GM20000 (cell line): ENCODE measurements at regions not wholly inside any gene's neighbourhood (a gene's known extent, or its start where the extent isn't known, plus 50 kb on each side); places are given as distances from the start of the nearest gene placed in this dataset.

Experiments used
- DNase-seq: peaks from one replicate; pipeline ENCODE4 v3.0.0; 2012; ENCODE audit warnings: low spot score
- CTCF ChIP-seq: IDR thresholded peaks from 2 replicates; pipeline ENCODE4 v1.5.1; 2012; ENCODE audit warnings: mild to moderate bottlenecking, control low read depth; ENCODE audit errors: extremely low read depth, missing control alignments

- no peak for TF ChIP-seq CTCF
- no peak for DNase-seq
Measured at GRCh38 chr4:186954509-186954908, 230.9 kb upstream of the FAT1 start.

- no peak for DNase-seq
- no peak for TF ChIP-seq CTCF
Measured at GRCh38 chr4:186954956-186955355, 231.3 kb upstream of the FAT1 start.

- TF ChIP-seq CTCF: no peak
- no peak for DNase-seq
Measured at GRCh38 chr4:186957952-186958555, 234.4 kb upstream of the FAT1 start.

DNA sequence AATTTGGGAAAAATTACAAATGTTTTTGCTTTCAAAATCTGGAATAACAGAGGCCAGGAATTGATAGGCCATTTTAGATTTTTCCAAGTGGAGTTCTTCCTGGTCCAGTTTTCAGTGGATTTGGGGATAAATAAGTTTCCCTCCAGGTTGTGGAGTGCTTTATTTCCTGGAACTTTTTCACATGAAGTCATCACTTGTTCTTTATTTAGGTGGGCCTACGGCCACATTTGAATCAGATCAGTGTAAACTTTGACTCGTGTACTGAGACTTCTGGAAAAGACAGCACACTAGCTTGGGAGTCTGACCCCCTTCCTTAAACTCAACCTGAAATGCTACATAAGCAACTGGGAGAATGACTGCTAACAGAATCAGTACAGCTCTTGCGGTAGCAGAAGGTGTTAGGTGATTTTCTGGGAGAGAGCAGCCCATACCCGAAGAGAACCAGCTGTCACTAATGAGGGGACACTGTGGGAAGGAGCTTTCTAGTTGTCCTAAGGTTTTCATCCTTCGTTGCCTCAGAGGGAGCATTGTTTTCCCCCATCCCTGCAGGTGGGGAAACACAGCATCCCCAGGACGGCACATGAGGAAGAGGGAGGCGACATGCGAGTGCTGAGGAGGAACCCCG, 235.2 kb upstream of the FAT1 start:
- no peak for TF ChIP-seq CTCF
- DNase-seq: no peak

GRCh38 chr4:186979961-186980745, 256.5 kb upstream of the FAT1 start:
- DNase-seq: no peak

DNA sequence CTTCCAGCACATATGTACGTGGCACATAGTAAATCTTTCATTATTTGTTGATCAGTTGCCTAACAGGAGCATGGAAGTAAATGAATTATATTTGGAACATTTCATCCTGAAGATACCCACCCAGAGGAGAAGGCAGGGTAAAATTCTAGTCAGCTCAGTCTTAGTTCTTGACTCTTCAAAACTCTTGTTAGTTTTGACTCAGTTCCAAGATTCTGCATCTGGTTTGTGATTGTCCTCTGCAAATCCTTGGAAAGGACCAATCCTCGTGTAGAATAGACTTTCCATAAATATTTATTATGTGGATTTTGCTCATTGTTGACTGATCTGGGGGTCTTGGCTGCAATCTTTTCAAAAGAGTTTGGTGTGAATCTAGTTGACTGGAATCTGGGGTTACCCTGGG, 257.5 kb upstream of the FAT1 start:
- DNase-seq: no peak
- TF ChIP-seq CTCF: no peak

More at GRCh38 chr4:186979961-186980745, 256.5 kb upstream of the FAT1 start:
- no peak for TF ChIP-seq CTCF

DNA sequence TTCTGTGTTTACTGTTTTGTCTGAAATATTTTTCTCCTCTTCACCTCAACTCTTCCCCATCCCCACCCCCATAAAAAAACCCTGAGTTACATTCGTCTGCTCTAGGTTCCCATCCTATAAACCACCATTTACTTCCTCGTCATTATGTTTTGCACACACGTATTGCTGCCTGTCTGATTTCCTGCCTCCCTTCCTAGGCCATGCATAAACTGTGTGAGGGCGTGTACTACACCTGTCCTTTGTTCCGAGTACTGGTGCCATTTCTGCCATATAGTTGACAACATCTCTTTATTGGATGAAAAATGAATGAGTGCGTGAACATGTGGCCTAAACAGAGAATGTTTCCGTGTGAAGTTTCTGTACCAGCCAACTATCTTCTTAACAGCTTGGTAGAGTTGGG, 258.5 kb upstream of the FAT1 start:
- no peak for DNase-seq
- no peak for TF ChIP-seq CTCF
